Transverse colon (tissue), 4 donors: ENCODE measurements at regions not wholly inside any gene's neighbourhood (a gene's known extent, or its start where the extent isn't known, plus 50 kb on each side); places are given as distances from the start of the nearest gene placed in this dataset.

Experiments used
- DNase-seq: peaks from one replicate; pipeline ENCODE4 v3.0.0-alpha.2; 2019
- H3K27ac ChIP-seq, 4 donors: fragments of 200-600 bp; sonication (generic); 2 replicates each; pipeline ENCODE4 v1.5.1; 2016 to 2018; ENCODE audit warnings: inconsistent platforms in 4 of 4
- H3K27me3 ChIP-seq: fragments of 200-600 bp; sonication (generic); 2 replicates; pipeline ENCODE4 v1.5.1; 2017; ENCODE audit warnings: inconsistent platforms
- H3K36me3 ChIP-seq, 4 donors: fragments of 200-600 bp; sonication (generic); 2 replicates each; pipeline ENCODE4 v1.5.1; 2017 to 2019; ENCODE audit warnings: inconsistent platforms in 4 of 4
- H3K4me1 ChIP-seq, 4 donors: fragments of 200-600 bp; sonication (generic); 2 replicates each; pipeline ENCODE4 v1.5.1; 2017 to 2020; ENCODE audit warnings: inconsistent platforms in 4 of 4
- H3K4me3 ChIP-seq, 4 donors: fragments of 200-600 bp; sonication (generic); 1 replicate in 1 of 4; 2 replicates in 3 of 4; pipeline versions ENCODE4 v1.5.1 to v1.6.1; 2017 to 2019; ENCODE audit warnings: inconsistent platforms in 4 of 4
- H3K9me3 ChIP-seq, 2 donors: fragments of 200-600 bp; sonication (generic); 2 replicates each; pipeline ENCODE4 v1.5.1; 2017 to 2019; ENCODE audit warnings: inconsistent platforms in 2 of 2
- EP300 ChIP-seq: sonication (generic); formaldehyde crosslinking; IDR thresholded peaks from one replicate; pipeline ENCODE4 v1.6.1; 2017; ENCODE audit warnings: antibody characterized with exemption, low read depth
- POLR2A ChIP-seq: fragments of 450-650 bp; IDR thresholded peaks from one replicate; pipeline ENCODE4 v1.6.1; 2016; ENCODE audit warnings: antibody characterized with exemption, mild to moderate bottlenecking, moderate library complexity
- POLR2AphosphoS5 ChIP-seq, 3 donors: sonication (generic); formaldehyde crosslinking; IDR thresholded peaks; one replicate each; pipeline ENCODE4 v1.6.1; 2016; ENCODE audit warnings: antibody characterized with exemption in 3 of 3
- WGBS, 2 donors: methylation state at CpG; one replicate each; pipeline ENCODE4 v1.1.5; 2018; ENCODE audit warnings: low coverage in 1 of 2; 5-methylcytosine and 5-hydroxymethylcytosine counted together
- in situ Hi-C, 4 donors: fragments of 200-750 bp; cut with MboI; loops; one replicate each; pipeline versions ENCODE4 v1.15.0 to v1.15.1; 2017; ENCODE audit warnings: low sequenced_read_pairs in 3 of 4, low pct_ligation_motif_present in 1 of 4, low pct_unique_long_range_greater_than_20kb in 1 of 4
- intact Hi-C: fragments of 100-400 bp; cut with DNase I; formaldehyde crosslinking; loops from one replicate; pipeline ENCODE4 v1.15.1; 2023; ENCODE audit warnings: low total_unique reads
- TF ChIP-seq, protein P1 (sequence below), 5 experiments: fragments of 200-600 bp in 3 of 5; fragments of 450-650 bp in 2 of 5; sonication (generic) in 3 of 5; IDR thresholded peaks; 1 replicate in 2 of 5; 2 replicates in 3 of 5; pipeline ENCODE4 v1.5.1; 2016 to 2017; ENCODE audit warnings: antibody characterized with exemption in 5 of 5, inconsistent platforms in 3 of 5, mild to moderate bottlenecking in 2 of 5, moderate library complexity in 1 of 5

DNA sequence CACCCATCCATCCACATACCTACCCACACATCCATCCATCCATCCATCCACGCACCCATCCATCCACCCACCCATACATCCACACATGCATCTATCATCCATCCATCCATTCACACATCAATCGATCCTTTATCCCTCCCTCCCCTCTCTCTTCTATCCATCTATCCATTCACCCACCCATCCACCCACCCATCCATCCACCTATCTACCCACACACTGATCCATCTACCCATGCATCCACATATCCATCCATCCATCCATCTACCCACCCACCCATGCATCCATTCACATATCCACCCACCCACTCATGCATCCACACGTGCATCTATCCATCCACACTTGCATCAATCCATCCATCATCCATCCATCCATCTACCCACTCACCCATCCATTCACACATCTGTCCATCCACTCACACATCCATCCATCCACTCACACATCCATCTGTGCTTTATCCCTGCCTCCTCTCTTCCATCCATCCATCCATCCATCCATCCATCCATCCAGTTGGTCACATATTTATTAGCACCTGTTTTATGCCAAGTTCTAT lies 366.1 kb downstream of the CTTN start:
- intact Hi-C loops (no loop called here), in situ Hi-C loops (no loop called here)
- Histone ChIP-seq H3K9me3 (no peaks in the 10 kb centered on the region), H3K27ac (no peak overlapping the region), H3K36me3 (no peaks in the 10 kb centered on the region), H3K4me3 (no peak overlapping the region), H3K27me3 (no peaks in the 10 kb centered on the region), H3K4me1 (no peaks in the 10 kb centered on the region)
- WGBS, 2 donors = 75 to 79% methylated on average over 3 of the region's 3 CpGs
- no peak for DNase-seq
- no peak for TF ChIP-seq POLR2A
- TF ChIP-seq POLR2AphosphoS5 (IDR thresholded peaks at IDR 0.05) = no peak
- TF ChIP-seq, protein P1, sequence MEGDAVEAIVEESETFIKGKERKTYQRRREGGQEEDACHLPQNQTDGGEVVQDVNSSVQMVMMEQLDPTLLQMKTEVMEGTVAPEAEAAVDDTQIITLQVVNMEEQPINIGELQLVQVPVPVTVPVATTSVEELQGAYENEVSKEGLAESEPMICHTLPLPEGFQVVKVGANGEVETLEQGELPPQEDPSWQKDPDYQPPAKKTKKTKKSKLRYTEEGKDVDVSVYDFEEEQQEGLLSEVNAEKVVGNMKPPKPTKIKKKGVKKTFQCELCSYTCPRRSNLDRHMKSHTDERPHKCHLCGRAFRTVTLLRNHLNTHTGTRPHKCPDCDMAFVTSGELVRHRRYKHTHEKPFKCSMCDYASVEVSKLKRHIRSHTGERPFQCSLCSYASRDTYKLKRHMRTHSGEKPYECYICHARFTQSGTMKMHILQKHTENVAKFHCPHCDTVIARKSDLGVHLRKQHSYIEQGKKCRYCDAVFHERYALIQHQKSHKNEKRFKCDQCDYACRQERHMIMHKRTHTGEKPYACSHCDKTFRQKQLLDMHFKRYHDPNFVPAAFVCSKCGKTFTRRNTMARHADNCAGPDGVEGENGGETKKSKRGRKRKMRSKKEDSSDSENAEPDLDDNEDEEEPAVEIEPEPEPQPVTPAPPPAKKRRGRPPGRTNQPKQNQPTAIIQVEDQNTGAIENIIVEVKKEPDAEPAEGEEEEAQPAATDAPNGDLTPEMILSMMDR (IDR thresholded peaks at IDR 0.05) = no peak
- TF ChIP-seq EP300 = no peak

DNA sequence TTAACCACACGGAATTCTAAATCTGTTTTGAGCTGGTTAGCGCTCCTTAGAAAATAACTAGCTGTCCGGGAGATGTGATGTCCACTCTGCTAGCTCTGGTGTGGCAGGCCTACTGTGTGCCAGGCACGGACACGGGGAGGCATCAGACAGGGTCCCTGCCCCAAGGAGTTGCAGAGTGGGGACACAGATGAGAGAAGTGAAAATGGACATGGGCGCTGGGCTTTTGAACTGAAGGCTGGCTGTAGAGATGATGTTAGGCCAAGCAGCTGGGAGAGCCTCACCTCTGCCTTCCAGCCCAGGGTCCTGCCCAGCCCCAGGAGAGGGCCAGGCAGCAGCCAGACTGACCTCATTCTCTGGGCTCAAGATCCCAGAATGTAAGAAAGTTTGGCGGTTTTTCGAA lies 368.6 kb downstream of the CTTN start:
- Histone ChIP-seq H3K27me3 (no peaks in the 10 kb centered on the region), H3K36me3 (no peaks in the 10 kb centered on the region), H3K27ac (no peak overlapping the region), H3K4me3 (no peak overlapping the region), H3K4me1 (no peaks in the 10 kb centered on the region), H3K9me3 (no peaks in the 10 kb centered on the region)
- in situ Hi-C loops (no loop called here), intact Hi-C loops (no loop called here)
- no peak for DNase-seq
- WGBS, 2 donors = 76 to 96% methylated on average over 4 to 8 of the region's 8 CpGs
- no peak for TF ChIP-seq POLR2A
- TF ChIP-seq EP300 = no peak
- no peak for TF ChIP-seq POLR2AphosphoS5 (IDR thresholded peaks at IDR 0.05)

DNA sequence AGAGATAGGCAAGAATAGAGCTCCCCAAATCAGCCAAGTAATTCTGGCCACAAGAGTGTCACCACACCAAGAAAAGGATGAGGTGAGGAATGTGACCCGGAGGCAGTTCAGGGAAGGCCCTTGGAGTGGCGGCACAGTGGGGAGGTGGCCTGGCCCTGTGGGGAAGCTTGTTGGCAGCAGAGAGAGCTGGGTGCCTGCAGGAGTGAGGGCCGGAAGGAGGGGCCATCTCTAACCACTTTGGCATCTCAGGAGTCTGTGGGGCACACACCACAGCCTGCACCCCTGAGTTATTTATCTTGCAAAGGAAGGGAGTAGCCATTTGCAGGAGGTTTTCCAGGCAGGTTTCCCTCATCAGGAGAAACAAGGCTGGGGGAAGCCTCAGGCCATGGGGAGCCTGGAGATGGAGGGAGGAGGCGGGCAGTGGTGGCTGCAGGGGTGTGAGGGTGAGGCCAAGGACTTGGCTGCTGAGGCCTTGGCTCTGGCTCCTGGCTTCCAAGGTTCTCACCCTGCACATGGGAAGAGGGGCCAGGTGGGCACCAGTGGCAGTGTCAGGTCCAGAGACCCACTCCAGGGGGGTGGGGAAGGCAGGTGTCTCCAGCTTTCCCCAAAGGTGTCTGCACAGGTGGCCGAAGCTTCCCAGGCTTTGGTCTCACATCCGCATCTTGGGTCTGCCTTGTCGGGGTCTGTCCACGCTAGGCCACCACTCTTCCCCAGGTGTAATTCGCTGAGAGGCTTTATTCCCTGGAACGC lies 370.2 kb downstream of the CTTN start:
- in situ Hi-C loops = no loop called here
- no peaks in the 10 kb centered on the region for H3K9me3 ChIP-seq
- intact Hi-C loops = no loop called here
- no peak overlapping the region for H3K4me3 ChIP-seq
- no peaks in the 10 kb centered on the region for H3K36me3 ChIP-seq
- no peak overlapping the region for H3K27ac ChIP-seq
- H3K4me1 ChIP-seq = no peaks in the 10 kb centered on the region
- WGBS, 2 donors = 95% methylated on average over 10 of the region's 10 CpGs; no CpG with 5 or more reads in 1 of the 2 donors
- TF ChIP-seq POLR2AphosphoS5 (IDR thresholded peaks at IDR 0.05) (no peak), POLR2A (no peak), EP300 (no peak)
- TF ChIP-seq, protein P1 (IDR thresholded peaks at IDR 0.05) = no peak
- no peaks in the 10 kb centered on the region for H3K27me3 ChIP-seq
- DNase-seq = no peak

DNA sequence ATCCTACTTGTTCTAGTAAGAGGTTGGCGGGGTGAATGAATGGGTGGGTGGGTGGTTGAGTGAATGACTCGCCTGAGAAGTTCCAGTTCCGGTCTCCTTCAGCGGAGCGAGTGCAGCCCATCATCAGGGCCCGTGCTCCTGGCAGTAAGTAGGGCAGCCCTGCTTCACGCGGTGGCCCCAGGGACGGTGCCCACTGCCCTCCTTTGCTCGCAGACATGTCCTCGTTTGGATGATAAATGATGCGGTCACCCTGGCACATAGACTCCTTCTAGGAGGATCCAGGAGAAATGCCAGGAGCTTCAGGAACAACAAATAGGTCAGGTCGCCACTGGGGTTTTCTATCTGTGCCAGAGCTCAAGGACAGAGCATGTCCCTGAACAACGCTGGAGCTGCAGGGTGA lies 370.8 kb downstream of the CTTN start:
- 79% methylated on average over 14 of the region's 14 CpGs; no CpG with 5 or more reads in 1 of the 2 donors for WGBS, 2 donors
- DNase-seq = no peak
- Histone ChIP-seq H3K36me3 (no peaks in the 10 kb centered on the region), H3K27ac (no peak overlapping the region), H3K9me3 (no peaks in the 10 kb centered on the region), H3K4me1 (no peaks in the 10 kb centered on the region), H3K27me3 (no peaks in the 10 kb centered on the region), H3K4me3 (no peak overlapping the region)
- intact Hi-C loops (no loop called here), in situ Hi-C loops (no loop called here)
- TF ChIP-seq, protein P1 (IDR thresholded peaks at IDR 0.05) = no peak
- TF ChIP-seq POLR2AphosphoS5 (IDR thresholded peaks at IDR 0.05) = no peak
- no peak for TF ChIP-seq POLR2A
- no peak for TF ChIP-seq EP300
